B cell (primary cell): ENCODE measurements at regions not wholly inside any gene's neighbourhood (a gene's known extent, or its start where the extent isn't known, plus 50 kb on each side); places are given as distances from the start of the nearest gene placed in this dataset.

Experiments
- ATAC-seq: fragments of 200-7000 bp; cut with Tn5 transposase; one replicate; pipeline ENCODE4 v1.10.0; 2021; ENCODE audit warnings: low read depth, mild to moderate bottlenecking, moderate number of reproducible peaks, moderate library complexity
- CTCF ChIA-PET: fragments of 350-600 bp; sonication (Branson Sonifier 250); formaldehyde crosslinking; loops from one replicate; lab custom pipeline; 2021; ENCODE audit warnings: antibody characterized with exemption, inconsistent platforms; lab: Charles Lee
- POLR2A ChIA-PET: fragments of 350-600 bp; sonication (Branson Sonifier 250); formaldehyde crosslinking; loops from one replicate; lab custom pipeline; 2021; ENCODE audit warnings: antibody characterized with exemption; lab: Charles Lee
- DNase-seq: peaks from one replicate; pipeline ENCODE4 v3.0.0; 2013
- H2AFZ ChIP-seq: 2 replicates; pipeline ENCODE4 v1.6.1; 2012; ENCODE audit warnings: mild to moderate bottlenecking, low read depth, low read length; ENCODE audit not compliant: insufficient read depth, poor library complexity, severe bottlenecking
- H3K27ac ChIP-seq, 2 donors: 1 replicate in 1 of 2; 2 replicates in 1 of 2; pipeline ENCODE4 v1.5.1; 2012 to 2013; ENCODE audit warnings: low read length in 2 of 2, mild to moderate bottlenecking in 2 of 2, moderate library complexity in 1 of 2
- H3K27me3 ChIP-seq, 4 experiments: fragments of 200-600 bp in 1 of 4; sonication (generic) in 1 of 4; replicated peaks in 1 of 4; 1 replicate in 2 of 4; 2 replicates in 2 of 4; pipeline versions ENCODE4 v1.6.1 to v1.7.0; 2013 to 2016; ENCODE audit warnings: low read length in 3 of 4, mild to moderate bottlenecking in 2 of 4, mixed read lengths in 1 of 4, moderate library complexity in 1 of 4; ENCODE audit not compliant: insufficient read depth in 4 of 4, control insufficient read depth in 3 of 4; ENCODE audit errors: control extremely low read depth in 1 of 4
- H3K36me3 ChIP-seq, 2 experiments: replicated peaks in 1 of 2; 1 replicate in 1 of 2; 2 replicates in 1 of 2; pipeline versions ENCODE4 v1.6.1 to v1.7.1; 2013; ENCODE audit warnings: low read length in 1 of 2; ENCODE audit not compliant: insufficient read depth in 2 of 2, control insufficient read depth in 1 of 2; ENCODE audit errors: control extremely low read depth in 1 of 2, extremely low read depth in 1 of 2
- H3K4me1 ChIP-seq, 2 donors: fragments of 200-600 bp in 1 of 2; sonication (generic) in 1 of 2; 1 replicate in 1 of 2; 2 replicates in 1 of 2; pipeline versions ENCODE4 v1.5.1 to v1.6.1; 2013 to 2017; ENCODE audit warnings: low read length in 2 of 2; ENCODE audit not compliant: control insufficient read depth in 2 of 2, insufficient read depth in 2 of 2
- H3K4me2 ChIP-seq: replicated peaks from 2 replicates; pipeline ENCODE3; 2012; ENCODE audit warnings: mild to moderate bottlenecking, low read depth, low read length; ENCODE audit not compliant: poor library complexity, severe bottlenecking
- H3K4me3 ChIP-seq, 5 experiments: fragments of 200-600 bp in 1 of 5; sonication (generic) in 1 of 5; 1 replicate in 3 of 5; 2 replicates in 2 of 5; pipeline versions ENCODE4 v1.5.1 to v1.7.0; 2011 to 2016; ENCODE audit warnings: low read length in 4 of 5, mild to moderate bottlenecking in 4 of 5, low read depth in 2 of 5, control low read depth in 1 of 5, moderate library complexity in 1 of 5; ENCODE audit not compliant: insufficient read depth in 1 of 5; ENCODE audit errors: control extremely low read depth in 1 of 5, extremely low read depth in 1 of 5
- H3K79me2 ChIP-seq: fragments of 200-600 bp; sonication (generic); one replicate; pipeline ENCODE4 v1.6.0; 2016; ENCODE audit warnings: low read length; ENCODE audit not compliant: control insufficient read depth, insufficient read depth
- H3K9ac ChIP-seq: fragments of 200-600 bp; sonication (generic); 2 replicates; pipeline ENCODE4 v1.6.1; 2017; ENCODE audit warnings: mild to moderate bottlenecking, low read length, moderate library complexity
- H3K9me3 ChIP-seq, 3 donors: one replicate each; pipeline versions ENCODE4 v1.6.1 to v1.7.1; 2013; ENCODE audit warnings: low read length in 2 of 3; ENCODE audit not compliant: control insufficient read depth in 2 of 3, insufficient read depth in 1 of 3; ENCODE audit errors: control extremely low read depth in 1 of 3
- H4K20me1 ChIP-seq: 2 replicates; pipeline ENCODE4 v1.6.0; 2012; ENCODE audit warnings: mild to moderate bottlenecking, low read length; ENCODE audit not compliant: insufficient read depth, control insufficient read depth, poor library complexity, severe bottlenecking
- H3K27ac Mint-ChIP-seq: one replicate; pipeline ENCODE4 v1.8.0; 2021; ENCODE audit warnings: mixed read lengths
- H3K27me3 Mint-ChIP-seq: one replicate; pipeline ENCODE4 v1.8.0; 2021; ENCODE audit warnings: mixed read lengths
- H3K4me1 Mint-ChIP-seq: one replicate; pipeline ENCODE4 v1.8.0; 2021; ENCODE audit warnings: mixed read lengths
- H3K4me3 Mint-ChIP-seq: one replicate; pipeline ENCODE4 v1.8.0; 2021; ENCODE audit warnings: mixed read lengths
- H3K9me3 Mint-ChIP-seq: one replicate; pipeline ENCODE4 v1.8.0; 2022; ENCODE audit warnings: mixed read lengths; ENCODE audit not compliant: insufficient read depth
- CTCF ChIP-seq: fragments of 200-600 bp; IDR thresholded peaks from one replicate; pipeline ENCODE4 v1.8.0; 2022; ENCODE audit warnings: antibody characterized with exemption, mild to moderate bottlenecking
- EZH2 ChIP-seq: IDR thresholded peaks from 2 replicates; pipeline ENCODE4 v1.6.1; 2012; ENCODE audit warnings: borderline replicate concordance, low read depth, mild to moderate bottlenecking, moderate library complexity, low read length; ENCODE audit not compliant: insufficient read depth, poor library complexity, severe bottlenecking
- WGBS: methylation state at CpG from one replicate; pipeline ENCODE4 v1.1.5; 2013; ENCODE audit warnings: missing lambda C conversion rate; ENCODE audit not compliant: insufficient coverage; 5-methylcytosine and 5-hydroxymethylcytosine counted together
- intact Hi-C: fragments of 100-400 bp; cut with micrococcal nuclease; formaldehyde crosslinking; loops from one replicate; pipeline ENCODE4 v1.10.0; 2022

DNA sequence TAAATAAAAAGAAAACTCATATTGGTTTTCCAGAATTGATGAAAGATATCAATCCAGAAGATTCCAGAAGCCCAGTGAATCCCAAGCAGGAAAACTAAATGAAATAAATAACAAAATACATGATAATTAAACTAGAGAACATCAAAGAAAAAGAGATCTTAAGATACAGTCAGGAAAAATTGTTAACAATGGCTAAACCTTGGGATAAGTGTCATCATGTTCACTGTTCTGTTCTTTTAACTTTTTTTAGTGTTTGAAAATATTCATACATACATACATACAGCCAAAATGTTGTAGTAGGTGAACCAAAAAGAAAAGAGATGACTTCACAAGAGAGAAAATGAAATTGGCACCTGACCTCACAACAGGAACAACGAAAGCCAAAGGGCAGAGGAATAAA lies 72.2 kb upstream of the MYCN start:
- no peak for ATAC-seq
- WGBS = 71% methylated on average over 1 of the region's 1 CpG
- peaks cover 0 to 3% (median 0%) of the 10 kb centered on the region in 3 donors for H3K9me3 ChIP-seq
- TF ChIP-seq EZH2 = no peak
- TF ChIP-seq CTCF = no peak
- no peaks in the 10 kb centered on the region for H3K27me3 ChIP-seq
- Mint-ChIP-seq H3K27me3 (peaks cover 4% of the 10 kb centered on the region), H3K27ac (no peak overlapping the region), H3K4me3 (no peak overlapping the region), H3K9me3 (peaks cover 4% of the 10 kb centered on the region), H3K4me1 (no peaks in the 10 kb centered on the region)
- intact Hi-C loops = no loop called here
- H2AFZ ChIP-seq = no peak overlapping the region
- no peaks in the 10 kb centered on the region for H4K20me1 ChIP-seq
- no peak for DNase-seq
- ChIA-PET CTCF (no interaction called here), POLR2A (no interaction called here)
- H3K36me3 ChIP-seq = no peaks in the 10 kb centered on the region
- no peak overlapping the region for H3K27ac ChIP-seq
- no peak overlapping the region for H3K4me3 ChIP-seq
- no peak overlapping the region for H3K4me2 ChIP-seq
- no peaks in the 10 kb centered on the region for H3K4me1 ChIP-seq
- H3K9ac ChIP-seq = no peak overlapping the region
- H3K79me2 ChIP-seq = no peaks in the 10 kb centered on the region

DNA sequence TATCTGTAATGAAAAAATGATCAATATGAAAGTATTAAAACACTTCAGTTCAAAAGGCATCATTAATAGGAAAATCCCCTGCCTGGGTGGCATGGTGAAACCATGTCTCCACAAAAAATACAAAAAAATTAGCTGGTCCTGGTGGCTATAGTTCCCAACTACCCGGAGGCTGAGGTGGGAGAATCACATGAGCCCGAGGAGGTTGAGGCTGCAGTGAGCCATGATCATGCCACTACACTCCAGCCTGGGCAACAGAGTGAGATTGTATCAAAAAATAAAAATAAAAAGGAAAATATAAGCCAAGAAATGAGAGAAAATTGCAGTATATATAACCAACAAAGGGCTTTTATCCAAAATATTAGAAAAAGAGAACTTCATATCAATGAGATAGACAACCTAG lies 71.6 kb upstream of the MYCN start:
- H3K27me3 ChIP-seq = no peaks in the 10 kb centered on the region
- no CpG with 5 or more reads among the region's 2 CpGs for WGBS
- no peaks in the 10 kb centered on the region for H4K20me1 ChIP-seq
- no peak overlapping the region for H3K27ac ChIP-seq
- peaks cover 0 to 3% (median 0%) of the 10 kb centered on the region in 3 donors for H3K9me3 ChIP-seq
- no peaks in the 10 kb centered on the region for H3K79me2 ChIP-seq
- peaks cover 4% of the 10 kb centered on the region for H3K27me3 Mint-ChIP-seq
- ChIA-PET POLR2A (no interaction called here), CTCF (no interaction called here)
- no peak overlapping the region for H3K4me2 ChIP-seq
- H3K9me3 Mint-ChIP-seq = peaks cover 4% of the 10 kb centered on the region
- no peak overlapping the region for H3K27ac Mint-ChIP-seq
- DNase-seq (no peak), ATAC-seq (no peak)
- no peak overlapping the region for H2AFZ ChIP-seq
- intact Hi-C loops = no loop called here
- no peaks in the 10 kb centered on the region for H3K4me1 ChIP-seq
- no peak for TF ChIP-seq CTCF
- no peaks in the 10 kb centered on the region for H3K36me3 ChIP-seq
- no peak overlapping the region for H3K4me3 Mint-ChIP-seq
- H3K4me1 Mint-ChIP-seq = no peaks in the 10 kb centered on the region
- H3K4me3 ChIP-seq = no peak overlapping the region
- no peak overlapping the region for H3K9ac ChIP-seq
